ENCODE measurements at regions not wholly inside any gene's neighbourhood (a gene's known extent, or its start where the extent isn't known, plus 50 kb on each side); places are given as distances from the start of the nearest gene placed in this dataset.

- DNase-seq (ENCODE audit: low read depth) = no peak
Measured at GRCh38 chr17:14762736-14763479, 462.0 kb downstream of the HS3ST3B1 start.

GRCh38 chr17:14760719-14761411 is 460.0 kb downstream of the HS3ST3B1 start:
- DNase-seq (ENCODE audit: low read depth) = no peak

GRCh38 chr17:14760212-14760611 is 459.3 kb downstream of the HS3ST3B1 start:
- DNase-seq (ENCODE audit: low read depth) = no peak

- no peak for DNase-seq (ENCODE audit: low read depth)
Measured at GRCh38 chr17:14759325-14759724, 458.4 kb downstream of the HS3ST3B1 start.

DNA sequence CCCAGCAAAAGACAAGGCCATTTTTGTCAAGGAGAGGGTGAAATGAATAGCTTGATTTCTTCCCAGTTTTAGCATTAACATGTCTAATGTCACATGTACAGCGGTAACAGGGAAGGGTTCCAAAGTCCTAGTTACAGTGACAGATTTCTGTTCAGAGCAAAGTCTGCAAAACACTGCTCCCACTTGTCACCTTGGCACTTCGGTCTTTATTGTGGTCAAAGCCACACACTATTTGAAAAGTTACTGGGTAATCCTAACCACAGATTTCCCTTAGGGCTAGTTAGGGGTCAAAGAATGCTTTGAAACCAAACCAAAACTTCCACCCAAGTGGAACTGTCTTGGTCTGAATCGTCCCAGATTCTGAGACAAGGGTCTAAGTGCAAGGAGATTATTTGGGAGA is 455.6 kb downstream of the HS3ST3B1 start:
- no peak for DNase-seq (ENCODE audit: low read depth)

DNA sequence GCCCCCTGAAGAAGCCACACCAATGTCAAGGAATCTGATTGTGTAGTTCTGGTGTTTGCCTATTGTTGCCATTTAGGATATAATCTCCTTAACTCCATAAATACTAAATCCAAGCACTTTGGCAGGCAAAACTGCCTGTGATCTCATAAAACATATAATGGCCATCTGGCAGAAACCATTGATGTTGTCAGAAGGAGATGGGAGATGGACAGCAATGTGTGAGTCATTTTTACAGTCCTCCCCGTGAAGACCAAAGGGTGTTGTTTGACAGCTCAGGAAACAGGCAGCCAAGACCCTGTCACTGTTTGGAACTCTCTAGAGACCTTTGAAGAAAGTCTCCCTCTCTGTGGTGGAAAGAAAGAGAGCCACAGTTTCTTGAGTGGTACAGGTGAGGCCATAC is 454.1 kb downstream of the HS3ST3B1 start:
- DNase-seq (ENCODE audit: low read depth) = no peak

DNA sequence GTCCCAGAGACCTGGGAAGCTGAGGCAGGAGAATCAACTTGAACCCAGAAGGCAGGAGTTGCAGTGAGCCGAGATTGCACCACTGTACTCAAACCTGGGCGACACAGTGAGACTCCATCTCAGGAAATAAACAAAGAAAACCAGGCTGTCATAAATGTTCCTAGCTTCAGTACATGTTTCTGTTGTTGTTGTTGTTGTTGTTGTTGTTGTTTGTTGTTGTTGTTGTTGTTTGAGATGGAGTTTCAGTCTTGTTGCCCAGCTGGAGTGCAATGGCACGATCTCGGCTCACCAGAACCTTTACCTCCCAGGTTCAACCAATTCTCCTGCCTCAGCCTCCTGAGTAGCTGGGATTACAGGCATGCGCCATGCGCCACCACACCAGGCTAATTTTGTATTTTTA is 452.5 kb downstream of the HS3ST3B1 start:
- DNase-seq (ENCODE audit: low read depth) = no peak

- no peak for DNase-seq (ENCODE audit: low read depth)
Measured at GRCh38 chr17:14752011-14752410, 451.1 kb downstream of the HS3ST3B1 start.

DNA sequence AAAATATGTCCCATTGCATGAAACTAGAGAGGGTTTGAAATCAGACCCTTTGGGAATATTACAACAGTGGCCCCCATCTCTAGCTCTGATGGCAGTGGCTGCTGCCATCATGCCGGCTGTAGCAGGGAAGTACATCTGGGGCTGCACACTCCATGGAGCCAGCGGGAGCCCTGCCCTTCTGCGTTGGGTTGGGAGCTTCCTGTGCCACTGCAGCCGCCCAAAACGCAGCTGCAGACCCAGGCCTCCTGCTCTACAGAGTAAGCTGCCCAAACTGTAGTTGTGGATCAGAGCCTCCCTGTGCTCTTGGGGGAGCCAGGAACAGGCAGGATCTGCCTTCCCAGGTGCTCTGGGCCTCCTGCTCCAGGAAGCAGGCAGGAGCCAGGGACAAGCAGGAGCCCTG is 450.0 kb downstream of the HS3ST3B1 start:
- no peak for DNase-seq (ENCODE audit: low read depth)

- DNase-seq (ENCODE audit: low read depth) = no peak
Measured at GRCh38 chr17:14749269-14749668, 448.4 kb downstream of the HS3ST3B1 start.

- DNase-seq (ENCODE audit: low read depth) = peak; percentile 4
Measured at GRCh38 chr17:14748036-14748710, 447.3 kb downstream of the HS3ST3B1 start.

DNA sequence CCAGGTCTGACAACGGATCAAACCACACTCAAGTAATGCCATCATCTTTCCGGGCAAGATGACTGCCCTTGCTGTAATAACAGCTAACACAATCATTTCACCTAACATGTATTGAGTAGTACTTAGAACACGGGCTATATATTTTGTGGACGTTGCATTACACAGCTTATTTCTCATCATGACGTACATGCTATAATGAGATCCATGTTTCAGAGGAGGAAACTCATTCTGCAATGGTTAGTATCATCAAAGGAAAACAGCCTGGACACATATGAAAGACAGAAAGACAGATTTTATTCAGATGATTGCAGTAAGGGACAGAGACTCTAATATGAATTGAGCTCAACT is 446.7 kb downstream of the HS3ST3B1 start:
- DNase-seq (ENCODE audit: low read depth) = no peak

DNA sequence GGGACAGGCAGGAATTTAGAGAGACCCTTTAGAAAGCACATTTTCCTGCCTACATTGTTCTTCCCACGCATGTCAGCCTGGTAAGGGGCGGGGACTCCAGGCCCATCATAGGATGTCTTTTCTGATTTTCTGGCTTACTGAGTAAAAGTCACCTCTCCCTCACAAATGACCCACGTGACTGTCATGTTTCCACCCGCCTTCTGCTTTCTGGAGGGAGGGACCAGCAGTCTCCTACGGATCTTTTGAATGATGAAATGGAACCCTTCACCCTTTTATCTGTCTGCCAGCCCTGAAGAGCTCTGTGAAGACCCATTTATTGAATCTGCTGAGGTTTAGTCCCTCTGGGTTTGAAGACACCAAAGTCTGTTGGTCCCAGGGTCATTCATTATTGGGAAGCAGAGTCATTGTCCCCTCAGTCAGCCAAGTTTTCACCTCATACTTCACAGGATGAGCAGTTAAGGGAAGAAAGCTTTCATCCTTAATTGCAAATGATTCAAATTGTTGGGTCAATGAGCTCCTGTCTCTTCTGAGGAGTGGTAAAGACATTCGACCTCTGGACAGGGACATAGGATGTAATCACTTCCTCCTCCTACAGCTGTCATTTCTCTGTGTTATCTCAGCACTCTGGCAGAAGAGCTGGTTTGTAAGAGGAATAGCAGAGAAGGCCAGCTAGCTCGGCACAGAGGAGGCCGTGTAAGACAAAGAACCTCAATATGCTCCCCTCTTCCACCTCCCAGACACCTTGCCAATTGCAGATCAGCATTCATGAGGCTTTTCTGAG is 446.1 kb downstream of the HS3ST3B1 start:
- DNase-seq (ENCODE audit: low read depth) = no peak

- DNase-seq (ENCODE audit: low read depth) = no peak
Measured at GRCh38 chr17:14745541-14745940, 444.7 kb downstream of the HS3ST3B1 start.

GRCh38 chr17:14744761-14745473 is 444.0 kb downstream of the HS3ST3B1 start:
- peak; percentile 6 for DNase-seq (ENCODE audit: low read depth)

DNA sequence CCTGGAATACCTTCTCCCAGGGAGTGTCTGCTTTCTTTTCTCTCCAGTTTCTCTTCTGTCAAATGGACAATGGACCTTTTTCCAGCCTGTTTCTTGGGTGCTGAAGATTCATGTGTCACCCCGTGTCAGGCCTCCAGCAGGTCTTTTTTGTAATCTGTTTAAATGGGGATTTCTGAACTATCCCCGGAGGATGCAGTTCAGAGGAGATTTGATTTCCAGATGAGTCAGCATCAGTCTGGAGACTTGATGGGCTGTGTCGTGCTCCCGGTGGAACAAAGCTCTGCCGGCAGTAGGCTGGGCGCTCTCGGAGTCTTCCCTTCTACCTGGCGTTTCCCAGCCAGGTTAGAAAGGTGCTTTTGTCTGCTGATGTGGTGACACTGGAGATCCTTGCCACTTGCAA is 440.6 kb downstream of the HS3ST3B1 start:
- no peak for DNase-seq (ENCODE audit: low read depth)

DNA sequence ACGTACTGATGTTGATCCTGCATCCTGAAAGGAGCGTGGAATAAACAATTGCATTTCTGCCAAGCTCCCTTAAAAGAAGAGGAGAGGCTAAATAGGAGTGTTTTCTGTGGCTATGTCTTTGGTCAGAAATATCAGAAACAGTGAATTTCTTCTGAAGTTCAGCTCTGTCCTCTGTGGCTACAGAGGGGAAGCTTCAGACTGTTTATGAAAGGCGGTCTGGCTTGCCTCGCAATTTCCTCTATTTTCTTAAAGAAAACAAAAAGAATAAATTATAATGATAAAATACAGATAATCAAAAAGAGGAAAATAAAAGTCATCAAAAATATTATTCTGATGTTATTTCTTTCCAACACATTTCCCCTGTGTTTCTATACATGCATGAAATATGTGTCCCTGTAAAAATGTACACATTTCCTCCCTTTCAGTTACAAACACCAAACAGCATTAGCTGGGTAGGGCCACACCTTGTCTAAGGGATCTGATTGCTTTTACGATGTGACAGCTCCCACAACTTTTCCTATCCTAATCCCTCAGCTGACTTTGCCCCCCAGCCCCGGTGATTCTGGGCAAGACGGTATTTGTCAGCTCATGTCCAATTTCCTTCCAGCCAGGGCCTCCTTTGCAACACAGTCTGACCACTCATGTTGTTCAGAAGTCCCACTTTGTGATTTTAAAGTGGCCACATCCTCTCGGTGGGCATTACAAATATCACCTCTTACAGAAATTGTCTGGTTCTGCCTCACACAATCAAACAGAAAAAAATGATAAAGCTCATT is 439.0 kb downstream of the HS3ST3B1 start:
- no peak for DNase-seq (ENCODE audit: low read depth)

GRCh38 chr17:14738652-14738988 is 437.7 kb downstream of the HS3ST3B1 start:
- no peak for DNase-seq (ENCODE audit: low read depth)

GRCh38 chr17:14737984-14738651 is 437.2 kb downstream of the HS3ST3B1 start:
- no peak for DNase-seq (ENCODE audit: low read depth)

GRCh38 chr17:14736631-14737030 is 435.8 kb downstream of the HS3ST3B1 start:
- DNase-seq (ENCODE audit: low read depth) = no peak

- no peak for DNase-seq (ENCODE audit: low read depth)
Measured at GRCh38 chr17:14733376-14733775, 432.5 kb downstream of the HS3ST3B1 start.

Data from activated T-cell treated with anti-CD3 and anti-CD28 coated beads for 48 hours (primary cell).